Caco-2 (cell line): ENCODE measurements at regions not wholly inside any gene's neighbourhood (a gene's known extent, or its start where the extent isn't known, plus 50 kb on each side); places are given as distances from the start of the nearest gene placed in this dataset.

Experiments used
- BruUV-seq: library from RNA; stranded (reverse); fragments of 400-500 nt; replicated peaks from 2 replicates; lab custom pipeline; 2021; lab: Mats Ljungman, UMichigan
- CTCF ChIA-PET: fragments of 300-600 bp; sonication (Branson Sonifier 250); formaldehyde crosslinking; loops from one replicate; lab custom pipeline; 2022; ENCODE audit warnings: antibody characterized with exemption; lab: Charles Lee
- POLR2A ChIA-PET: fragments of 300-600 bp; sonication (Branson Sonifier 250); formaldehyde crosslinking; loops from one replicate; lab custom pipeline; 2022; ENCODE audit warnings: antibody characterized with exemption; lab: Charles Lee
- DNase-seq, 2 experiments: peaks; one replicate each; pipeline versions ENCODE4 v3.0.0 to v3.0.0-alpha.2; 2020 to 2022
- H3K27me3 ChIP-seq: replicated peaks from 2 replicates; pipeline ENCODE4 v1.6.0; 2011; ENCODE audit warnings: low read length; ENCODE audit not compliant: control insufficient read depth, insufficient read depth
- H3K36me3 ChIP-seq: 2 replicates; pipeline ENCODE4 v1.5.1; 2011; ENCODE audit warnings: low read length; ENCODE audit not compliant: control insufficient read depth, insufficient read depth
- H3K4me1 ChIP-seq: fragments of 250-450 bp; sonication (Bioruptor Pico); 2 replicates; pipeline ENCODE4 v1.5.1; 2020; ENCODE audit warnings: mild to moderate bottlenecking
- H3K4me3 ChIP-seq: 2 replicates; pipeline ENCODE4 v1.5.1; 2011; ENCODE audit warnings: low read depth, mild to moderate bottlenecking, control low read depth, low read length
- H3K9me3 ChIP-seq: fragments of 250-450 bp; sonication (Bioruptor Pico); 2 replicates; pipeline ENCODE4 v1.5.1; 2020; ENCODE audit warnings: mild to moderate bottlenecking, moderate library complexity
- H3K27ac Mint-ChIP-seq: one replicate; pipeline ENCODE4 v1.8.0; 2022; ENCODE audit warnings: mixed read lengths; ENCODE audit not compliant: unreplicated experiment
- H3K27me3 Mint-ChIP-seq: one replicate; pipeline ENCODE4 v1.8.0; 2022; ENCODE audit warnings: mixed read lengths; ENCODE audit not compliant: insufficient read depth, unreplicated experiment
- H3K36me3 Mint-ChIP-seq: one replicate; pipeline ENCODE4 v1.8.0; 2022; ENCODE audit warnings: mild to moderate bottlenecking, mixed read lengths; ENCODE audit not compliant: insufficient read depth, unreplicated experiment
- H3K4me1 Mint-ChIP-seq: one replicate; pipeline ENCODE4 v1.8.0; 2022; ENCODE audit warnings: low read depth, mixed read lengths; ENCODE audit not compliant: unreplicated experiment
- H3K4me3 Mint-ChIP-seq: one replicate; pipeline ENCODE4 v1.8.0; 2022; ENCODE audit warnings: mild to moderate bottlenecking, moderate library complexity, mixed read lengths; ENCODE audit not compliant: unreplicated experiment
- H3K9me3 Mint-ChIP-seq: one replicate; pipeline ENCODE4 v1.8.0; 2022; ENCODE audit warnings: mixed read lengths; ENCODE audit not compliant: unreplicated experiment
- intact Hi-C: fragments of 100-400 bp; cut with micrococcal nuclease; formaldehyde crosslinking; loops from one replicate; pipeline ENCODE4 v1.10.0; 2022; ENCODE audit not compliant: unreplicated experiment
- TF ChIP-seq, protein P1 (sequence below), 2 experiments: fragments of 200-600 bp in 1 of 2; IDR thresholded peaks; 1 replicate in 1 of 2; 2 replicates in 1 of 2; pipeline versions ENCODE4 v1.5.1 to v1.8.0; 2011 to 2022; ENCODE audit warnings: antibody characterized with exemption in 1 of 2, control low read depth in 1 of 2, inconsistent platforms in 1 of 2, low read depth in 1 of 2, low read length in 1 of 2, mild to moderate bottlenecking in 1 of 2, moderate library complexity in 1 of 2; ENCODE audit not compliant: insufficient read depth in 1 of 2, severe bottlenecking in 1 of 2, unreplicated experiment in 1 of 2

- Mint-ChIP-seq H3K36me3 (no peaks in the 10 kb centered on the region), H3K27me3 (no peaks in the 10 kb centered on the region), H3K9me3 (no peaks in the 10 kb centered on the region), H3K4me1 (peaks cover 39% of the 10 kb centered on the region), H3K27ac (peak overlapping the region; percentile 74), H3K4me3 (no peak overlapping the region)
- no peak for DNase-seq
- Histone ChIP-seq H3K9me3 (no peaks in the 10 kb centered on the region), H3K4me3 (no peak overlapping the region), H3K4me1 (peaks cover 39% of the 10 kb centered on the region), H3K36me3 (no peaks in the 10 kb centered on the region), H3K27me3 (no peaks in the 10 kb centered on the region)
- TF ChIP-seq, protein P1, sequence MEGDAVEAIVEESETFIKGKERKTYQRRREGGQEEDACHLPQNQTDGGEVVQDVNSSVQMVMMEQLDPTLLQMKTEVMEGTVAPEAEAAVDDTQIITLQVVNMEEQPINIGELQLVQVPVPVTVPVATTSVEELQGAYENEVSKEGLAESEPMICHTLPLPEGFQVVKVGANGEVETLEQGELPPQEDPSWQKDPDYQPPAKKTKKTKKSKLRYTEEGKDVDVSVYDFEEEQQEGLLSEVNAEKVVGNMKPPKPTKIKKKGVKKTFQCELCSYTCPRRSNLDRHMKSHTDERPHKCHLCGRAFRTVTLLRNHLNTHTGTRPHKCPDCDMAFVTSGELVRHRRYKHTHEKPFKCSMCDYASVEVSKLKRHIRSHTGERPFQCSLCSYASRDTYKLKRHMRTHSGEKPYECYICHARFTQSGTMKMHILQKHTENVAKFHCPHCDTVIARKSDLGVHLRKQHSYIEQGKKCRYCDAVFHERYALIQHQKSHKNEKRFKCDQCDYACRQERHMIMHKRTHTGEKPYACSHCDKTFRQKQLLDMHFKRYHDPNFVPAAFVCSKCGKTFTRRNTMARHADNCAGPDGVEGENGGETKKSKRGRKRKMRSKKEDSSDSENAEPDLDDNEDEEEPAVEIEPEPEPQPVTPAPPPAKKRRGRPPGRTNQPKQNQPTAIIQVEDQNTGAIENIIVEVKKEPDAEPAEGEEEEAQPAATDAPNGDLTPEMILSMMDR (IDR thresholded peaks at IDR 0.05; ENCODE audit: insufficient read depth in 1 of 2, low read depth in 1 of 2, low read length in 1 of 2, severe bottlenecking in 1 of 2, unreplicated experiment in 1 of 2) = no peak
- ChIA-PET POLR2A (no interaction called here), CTCF (no interaction called here)
- intact Hi-C loops = loop anchor here (10.0 kb wide), 1 partner anchor 122 kb away; no protein-coding TSS in a partner anchor
- BruUV-seq = no TSS peak
These were observed 225.6 kb upstream of the IGFBP3 start for GRCh38 chr7:46146454-46147255.

DNA sequence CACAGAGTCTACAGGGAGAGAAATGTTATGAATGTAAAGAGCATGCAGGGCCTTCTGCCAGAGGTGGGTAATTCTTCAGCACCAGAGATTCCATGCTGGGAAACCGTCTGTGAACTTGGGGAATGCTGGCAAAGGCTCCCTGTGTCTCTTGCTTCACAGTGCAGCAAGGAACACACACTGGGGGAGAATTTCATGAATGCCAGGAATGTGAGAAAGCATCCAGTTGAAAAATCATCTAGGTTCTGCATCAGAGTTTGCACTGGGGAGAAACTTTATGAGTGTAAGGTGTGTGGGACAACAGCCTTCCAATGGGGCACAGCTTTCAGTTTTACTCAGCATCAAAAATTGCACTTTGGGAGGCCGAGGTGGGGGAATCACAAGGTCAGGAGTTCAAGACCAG, 224.3 kb upstream of the IGFBP3 start:
- DNase-seq = peak; percentile 68 to 79
- H3K27ac Mint-ChIP-seq = peak overlapping the region; percentile 34

More for the DNA sequence above, 224.3 kb upstream of the IGFBP3 start:
- no peaks in the 10 kb centered on the region for H3K9me3 Mint-ChIP-seq
- no peaks in the 10 kb centered on the region for H3K36me3 Mint-ChIP-seq
- ChIA-PET CTCF (no interaction called here), POLR2A (no interaction called here)
- H3K9me3 ChIP-seq = no peaks in the 10 kb centered on the region
- intact Hi-C loops = loop anchor here (1.0 to 10.0 kb wide), 2 partner anchors 9 to 121 kb away; no protein-coding TSS in a partner anchor
- peaks cover 33% of the 10 kb centered on the region for H3K4me1 Mint-ChIP-seq
- TF ChIP-seq, protein P1 (IDR thresholded peaks at IDR 0.05; ENCODE audit: insufficient read depth in 1 of 2, low read depth in 1 of 2, low read length in 1 of 2, severe bottlenecking in 1 of 2, unreplicated experiment in 1 of 2) = no peak
- H3K4me3 Mint-ChIP-seq = no peak overlapping the region
- H3K4me1 ChIP-seq = peaks cover 30% of the 10 kb centered on the region
- H3K27me3 ChIP-seq = no peaks in the 10 kb centered on the region
- no peaks in the 10 kb centered on the region for H3K27me3 Mint-ChIP-seq
- BruUV-seq = no TSS peak
- no peak overlapping the region for H3K4me3 ChIP-seq
- no peaks in the 10 kb centered on the region for H3K36me3 ChIP-seq
